NB4 (cell line): ENCODE measurements at regions not wholly inside any gene's neighbourhood (a gene's known extent, or its start where the extent isn't known, plus 50 kb on each side); places are given as distances from the start of the nearest gene placed in this dataset.

Source experiments
- TF ChIP-seq, protein P1 (sequence below): IDR thresholded peaks from one replicate; pipeline ENCODE4 v1.5.1; 2012; ENCODE audit warnings: low read depth, low read length
- TF ChIP-seq, protein P2 (sequence below): IDR thresholded peaks from 2 replicates; pipeline ENCODE4 v1.6.1; 2011; ENCODE audit warnings: low read depth, low read length

DNA sequence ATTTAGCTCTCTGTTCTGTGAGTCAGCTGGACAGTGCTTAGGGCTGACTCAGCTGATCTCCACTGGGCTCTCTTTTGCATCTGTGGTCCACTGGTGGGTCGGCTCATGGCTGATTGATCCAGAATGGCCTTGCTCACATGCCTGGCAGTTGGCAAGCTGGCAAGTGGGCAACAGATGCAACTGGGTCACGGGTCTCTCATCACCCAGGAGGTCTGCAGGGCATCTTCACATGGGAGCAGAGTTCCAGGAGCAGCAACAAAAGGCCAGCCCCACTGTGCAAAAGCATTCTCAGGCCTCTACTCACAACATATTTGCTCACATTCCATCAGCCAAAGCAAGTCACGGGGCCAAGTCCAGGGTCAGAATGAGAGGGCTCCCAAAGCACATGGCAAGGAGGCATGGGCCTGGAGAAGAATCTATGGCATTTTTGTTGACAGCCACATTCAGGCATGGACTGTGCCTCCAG is 98.8 kb downstream of the OAT start:
- TF ChIP-seq, protein P1, sequence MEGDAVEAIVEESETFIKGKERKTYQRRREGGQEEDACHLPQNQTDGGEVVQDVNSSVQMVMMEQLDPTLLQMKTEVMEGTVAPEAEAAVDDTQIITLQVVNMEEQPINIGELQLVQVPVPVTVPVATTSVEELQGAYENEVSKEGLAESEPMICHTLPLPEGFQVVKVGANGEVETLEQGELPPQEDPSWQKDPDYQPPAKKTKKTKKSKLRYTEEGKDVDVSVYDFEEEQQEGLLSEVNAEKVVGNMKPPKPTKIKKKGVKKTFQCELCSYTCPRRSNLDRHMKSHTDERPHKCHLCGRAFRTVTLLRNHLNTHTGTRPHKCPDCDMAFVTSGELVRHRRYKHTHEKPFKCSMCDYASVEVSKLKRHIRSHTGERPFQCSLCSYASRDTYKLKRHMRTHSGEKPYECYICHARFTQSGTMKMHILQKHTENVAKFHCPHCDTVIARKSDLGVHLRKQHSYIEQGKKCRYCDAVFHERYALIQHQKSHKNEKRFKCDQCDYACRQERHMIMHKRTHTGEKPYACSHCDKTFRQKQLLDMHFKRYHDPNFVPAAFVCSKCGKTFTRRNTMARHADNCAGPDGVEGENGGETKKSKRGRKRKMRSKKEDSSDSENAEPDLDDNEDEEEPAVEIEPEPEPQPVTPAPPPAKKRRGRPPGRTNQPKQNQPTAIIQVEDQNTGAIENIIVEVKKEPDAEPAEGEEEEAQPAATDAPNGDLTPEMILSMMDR = no peak
- TF ChIP-seq, protein P2, sequence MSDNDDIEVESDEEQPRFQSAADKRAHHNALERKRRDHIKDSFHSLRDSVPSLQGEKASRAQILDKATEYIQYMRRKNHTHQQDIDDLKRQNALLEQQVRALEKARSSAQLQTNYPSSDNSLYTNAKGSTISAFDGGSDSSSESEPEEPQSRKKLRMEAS = no peak
